GM21619 (cell line): ENCODE measurements at regions not wholly inside any gene's neighbourhood (a gene's known extent, or its start where the extent isn't known, plus 50 kb on each side); places are given as distances from the start of the nearest gene placed in this dataset.
"Not testable (repeated sequence)": the region's sequence is repeated elsewhere in the genome, so short reads cannot be mapped to it uniquely, and the experiment has no call there.

Experiments
- ATAC-seq: cut with Tn5 transposase; IDR thresholded peaks from one replicate; pipeline ENCODE4 v1.9.1; 2021; ENCODE audit not compliant: unreplicated experiment

DNA sequence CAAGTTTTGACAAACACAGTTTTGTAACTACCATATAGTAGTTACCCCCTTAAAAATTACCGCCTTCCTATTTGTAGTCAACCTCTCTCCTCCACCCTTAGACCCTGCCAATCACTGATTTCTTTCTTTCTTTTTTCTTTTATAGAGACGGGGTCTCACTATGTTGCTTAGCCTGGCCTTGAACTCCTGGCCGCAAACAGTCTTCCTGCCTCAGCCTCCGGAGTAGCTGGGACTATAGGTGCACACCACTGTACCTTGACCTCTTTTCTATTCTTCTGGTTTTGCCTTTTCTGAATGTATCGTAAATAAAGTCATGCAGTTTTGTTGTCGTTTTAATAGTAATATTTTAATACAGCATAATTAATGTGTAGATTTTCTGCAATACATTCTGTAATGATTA, 460.3 kb downstream of the EPM2A start:
- no peak for ATAC-seq

DNA sequence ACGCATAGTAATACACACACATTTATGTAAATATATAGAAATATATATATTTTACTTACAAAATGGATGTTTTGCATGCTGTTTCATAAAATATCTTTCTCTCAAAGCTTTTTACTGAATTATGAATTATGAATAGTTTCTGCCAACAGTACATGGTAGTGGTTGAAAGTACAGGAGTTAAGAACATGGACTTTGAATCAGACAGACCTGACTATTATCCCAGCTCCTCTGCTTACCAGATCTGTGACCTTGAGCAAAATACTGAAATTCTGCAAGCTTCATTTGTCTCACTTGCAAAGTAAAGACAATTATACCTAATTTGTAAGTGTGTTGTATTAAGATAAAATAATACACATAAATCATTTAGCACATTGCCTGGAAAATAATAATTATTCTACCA, 459.5 kb downstream of the EPM2A start:
- no peak for ATAC-seq

DNA sequence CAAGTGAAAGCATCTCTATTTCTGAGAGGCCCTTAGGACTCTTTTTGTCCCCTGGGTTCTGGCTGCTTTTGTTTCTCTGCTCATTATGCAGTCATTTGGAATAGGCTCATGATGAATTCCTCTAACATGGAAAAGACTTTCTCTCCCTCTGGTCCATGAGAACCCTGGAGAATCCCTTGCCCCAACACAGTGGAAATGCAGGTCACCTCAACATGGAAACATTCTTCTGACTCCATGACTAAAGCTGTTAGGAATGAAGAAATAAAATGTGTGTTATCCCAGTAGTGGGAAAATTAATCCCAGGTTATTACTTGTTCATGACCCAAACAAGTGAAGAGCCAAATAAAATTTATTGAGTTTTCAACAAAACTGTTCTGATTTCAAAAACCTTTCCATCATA, 458.6 kb downstream of the EPM2A start:
- no peak for ATAC-seq

DNA sequence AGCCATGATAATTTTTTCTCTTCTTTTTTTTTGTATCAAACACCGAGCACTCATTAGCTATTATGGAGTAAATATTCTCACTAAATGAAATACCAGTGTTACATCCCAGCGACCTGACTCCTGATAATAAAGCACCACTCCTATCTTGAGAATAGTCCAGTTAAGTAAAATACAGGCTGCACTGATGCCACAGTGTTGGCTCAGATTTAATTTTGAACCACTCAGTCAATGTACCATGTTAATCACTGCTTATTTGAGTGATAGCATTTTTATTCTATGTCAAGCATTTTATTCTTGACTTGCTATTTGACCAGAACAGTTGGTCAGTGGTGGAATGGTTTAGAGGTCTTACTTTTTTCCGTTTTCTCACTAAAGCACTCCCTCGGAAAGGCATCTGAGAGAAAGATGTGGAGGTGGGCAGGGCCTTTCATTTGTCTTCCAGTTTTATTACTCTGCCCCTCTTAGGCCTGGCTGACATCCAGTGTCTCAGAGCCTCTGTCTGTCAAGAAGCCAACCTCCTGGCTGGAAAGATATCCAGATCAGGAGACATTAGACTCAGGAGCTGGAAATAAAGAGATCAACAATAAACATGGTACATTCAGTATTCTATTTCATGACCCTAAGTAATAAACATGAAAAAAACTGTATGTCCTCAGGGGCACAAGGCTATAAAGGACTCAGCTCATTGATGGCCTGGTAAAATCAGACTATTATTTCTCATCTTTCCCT, 457.8 kb downstream of the EPM2A start:
- ATAC-seq, result no peak

DNA sequence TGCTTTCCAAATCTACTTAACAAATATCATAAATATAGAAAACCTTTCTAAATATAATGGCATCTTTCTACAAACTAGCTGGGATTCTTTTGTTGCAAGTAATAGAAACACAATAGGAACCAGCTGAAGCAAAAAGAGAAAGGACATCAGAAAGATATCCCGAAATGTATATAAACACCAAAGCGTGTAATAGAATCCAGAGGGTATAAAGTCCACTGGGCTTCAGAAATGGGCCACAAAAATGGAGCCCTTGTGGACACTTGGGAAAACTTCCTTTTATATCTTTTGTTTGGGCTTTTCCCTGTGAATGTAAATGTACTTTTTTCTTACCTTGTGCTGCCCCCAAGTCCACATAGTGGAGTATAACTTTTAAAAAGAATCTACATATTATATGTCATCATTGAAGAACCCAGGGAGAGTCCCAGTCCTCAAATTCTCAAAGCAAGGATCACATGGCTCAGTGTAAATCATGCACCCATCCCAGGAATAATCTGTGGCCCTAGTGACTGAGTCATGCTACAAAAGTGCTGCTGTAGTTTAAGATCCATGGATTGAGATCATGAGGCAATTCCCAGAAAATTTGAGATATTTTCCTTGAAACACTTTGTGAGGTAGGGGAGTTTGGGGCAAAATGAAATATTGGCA, 457.0 kb downstream of the EPM2A start:
- ATAC-seq, result no peak

DNA sequence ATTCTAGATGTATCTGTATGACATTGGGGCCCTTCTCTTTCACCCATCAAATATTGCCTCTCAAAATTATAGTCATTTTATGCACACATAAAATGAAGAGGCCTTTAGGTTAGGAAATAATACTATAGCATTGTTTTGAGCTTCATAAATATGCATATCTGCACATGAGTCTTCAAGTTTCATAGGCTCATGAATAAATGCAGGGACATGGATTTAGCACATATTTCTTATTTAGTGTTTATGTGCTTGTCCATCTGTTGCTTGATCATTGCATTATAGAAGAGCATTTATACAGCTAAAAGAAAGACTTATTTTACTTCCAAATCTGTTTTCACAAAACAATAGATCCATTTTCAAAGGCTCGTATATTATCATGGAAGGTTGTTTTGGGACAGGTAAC, 455.8 kb downstream of the EPM2A start:
- ATAC-seq, result no peak

DNA sequence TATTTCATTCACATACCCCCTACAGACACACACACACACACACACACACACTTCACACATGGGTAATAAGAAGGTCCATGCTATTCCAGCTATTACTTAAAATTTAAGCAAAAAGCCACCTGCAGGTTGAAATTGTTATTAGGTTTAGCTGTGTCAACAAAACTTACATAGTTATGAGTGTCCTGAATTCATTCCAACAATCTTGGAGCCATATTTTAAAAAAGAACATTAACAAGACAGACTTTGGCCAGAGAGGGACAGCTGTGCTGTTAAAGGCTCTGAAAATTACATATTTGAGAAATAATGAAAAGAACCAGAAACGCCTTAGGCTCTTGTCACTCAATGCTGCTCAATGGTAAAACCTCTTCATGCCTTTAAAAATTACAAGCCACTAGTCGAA, 455.3 kb downstream of the EPM2A start:
- ATAC-seq, result no peak

DNA sequence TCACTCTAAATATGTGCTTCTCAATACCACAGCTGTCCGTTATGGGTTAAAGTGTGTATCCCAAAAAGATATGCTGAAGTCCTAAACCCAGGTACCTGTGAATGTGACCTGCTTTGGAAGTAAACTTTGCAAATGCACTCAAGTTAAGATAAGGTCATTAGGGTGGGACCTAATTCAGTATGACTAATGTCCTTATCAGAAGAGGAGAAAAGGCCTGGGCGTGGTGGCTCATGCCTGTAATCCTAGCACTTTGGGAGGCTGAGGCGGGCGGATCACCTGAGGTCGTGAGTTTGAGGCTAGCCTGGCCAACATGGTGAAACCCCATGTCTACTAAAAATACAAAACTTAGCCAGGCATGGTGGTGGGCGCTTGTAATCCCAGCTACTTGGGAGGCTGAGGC, 452.1 kb downstream of the EPM2A start:
- ATAC-seq, result not testable (repeated sequence)

DNA sequence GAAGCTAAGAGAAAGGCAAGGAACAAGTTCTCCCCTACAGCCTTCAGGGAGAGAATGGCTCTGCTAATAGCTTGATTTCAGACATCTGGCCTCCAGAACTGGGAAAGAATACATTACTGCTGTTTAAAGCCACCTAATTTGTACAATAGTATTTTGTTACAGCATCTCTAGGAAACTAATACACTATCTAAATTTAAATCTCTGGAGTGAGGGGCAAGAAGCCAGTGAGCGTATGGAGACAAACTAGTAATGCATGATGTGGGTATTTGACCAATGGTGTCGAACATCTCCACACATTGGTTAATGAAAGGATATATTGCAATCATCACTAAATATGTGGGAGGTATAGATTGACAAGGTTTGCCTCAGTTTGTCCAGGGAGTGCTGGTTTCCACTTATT, 451.5 kb downstream of the EPM2A start:
- no peak for ATAC-seq

DNA sequence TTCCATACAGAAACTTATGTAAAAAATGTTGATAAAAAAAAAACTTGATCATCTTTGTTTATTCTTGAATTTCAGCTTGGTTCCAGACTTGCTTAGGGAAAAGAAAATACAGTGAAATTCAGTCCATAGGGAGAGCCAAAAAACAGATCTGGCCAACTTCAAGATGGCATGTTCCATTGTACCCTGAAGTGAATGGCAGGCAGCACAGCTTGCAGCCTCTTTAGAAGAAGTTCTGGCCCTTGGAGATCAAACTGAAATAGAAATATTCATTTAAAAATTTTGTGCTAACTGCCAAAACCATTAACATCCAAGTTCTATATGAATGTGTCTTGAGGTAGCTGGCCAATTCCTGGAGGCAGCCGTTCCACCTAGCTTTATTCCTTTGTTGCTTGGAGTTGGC, 448.4 kb downstream of the EPM2A start:
- no peak for ATAC-seq

DNA sequence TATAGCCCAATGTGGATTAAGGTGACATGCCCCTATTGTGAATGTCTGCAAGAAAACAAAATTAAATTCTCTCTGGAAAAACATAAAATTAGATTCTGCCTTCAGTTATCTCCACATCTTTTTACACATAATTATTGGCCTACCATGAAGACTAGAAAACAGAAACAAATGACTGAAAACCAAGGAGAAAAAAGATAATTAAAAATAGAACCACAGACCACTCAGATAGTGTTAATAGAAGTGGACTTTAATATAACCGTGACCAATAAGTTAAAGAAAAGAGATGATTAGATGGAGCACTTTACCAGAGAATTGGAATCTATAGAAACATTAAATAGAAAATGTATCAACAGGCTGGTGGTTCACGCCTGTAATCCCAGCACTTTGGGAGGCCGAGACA, 445.7 kb downstream of the EPM2A start:
- ATAC-seq, result no peak

DNA sequence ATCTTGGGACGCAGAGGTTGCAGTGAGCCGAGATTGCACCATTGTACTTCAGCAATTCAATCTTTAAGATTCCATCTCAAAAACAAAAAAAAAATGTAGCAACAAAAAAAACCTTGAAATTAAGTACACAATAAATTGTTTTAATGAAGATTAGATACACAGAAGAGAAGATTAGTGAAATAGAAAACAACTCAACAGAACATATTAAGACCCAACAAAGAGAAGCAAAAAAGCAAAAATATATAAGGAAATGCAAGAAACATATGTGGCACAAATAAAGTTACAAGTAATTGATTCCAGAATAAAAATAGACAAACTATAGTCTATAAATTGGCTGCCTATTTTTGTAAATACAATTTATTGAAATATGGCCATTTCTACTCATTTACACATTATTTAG, 445.2 kb downstream of the EPM2A start:
- ATAC-seq, result no peak

DNA sequence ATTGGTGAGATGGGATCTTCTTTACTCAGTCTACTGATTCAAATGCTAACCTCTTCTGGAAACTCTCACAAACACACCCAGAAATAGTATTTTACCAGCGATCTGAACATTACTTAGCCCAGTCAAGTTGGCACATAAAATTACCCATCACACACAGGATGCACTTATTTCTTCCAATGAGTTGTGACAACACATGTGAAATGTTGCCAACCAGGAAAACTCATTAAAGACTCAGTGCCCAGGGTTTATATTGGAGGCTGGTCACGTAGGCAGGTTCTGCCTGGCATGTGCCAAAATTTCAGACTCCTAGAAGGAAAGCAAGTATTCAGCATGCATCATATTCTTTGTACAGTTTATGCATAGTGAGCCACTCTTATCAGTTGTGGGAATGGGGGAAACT, 443.3 kb downstream of the EPM2A start:
- ATAC-seq, result no peak

DNA sequence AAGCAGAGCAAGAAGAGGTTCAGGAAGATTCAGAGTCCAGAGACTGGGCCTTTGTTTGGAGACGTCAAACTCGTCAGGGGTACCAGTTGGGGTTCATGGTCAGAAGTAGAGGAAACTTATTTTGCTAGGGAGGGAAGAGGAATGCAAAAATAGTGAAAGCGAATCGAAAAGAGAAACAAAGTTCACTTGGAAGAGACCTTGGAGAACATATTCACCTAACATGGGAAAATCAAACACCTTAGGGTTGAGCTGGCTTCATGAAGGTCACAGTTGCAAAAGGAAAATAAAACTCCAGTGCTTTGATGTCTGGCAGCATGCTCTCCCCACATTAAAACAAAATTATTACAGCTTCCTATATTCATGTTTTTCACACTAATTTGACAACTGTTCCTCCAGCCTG, 440.4 kb downstream of the EPM2A start:
- ATAC-seq, result no peak

DNA sequence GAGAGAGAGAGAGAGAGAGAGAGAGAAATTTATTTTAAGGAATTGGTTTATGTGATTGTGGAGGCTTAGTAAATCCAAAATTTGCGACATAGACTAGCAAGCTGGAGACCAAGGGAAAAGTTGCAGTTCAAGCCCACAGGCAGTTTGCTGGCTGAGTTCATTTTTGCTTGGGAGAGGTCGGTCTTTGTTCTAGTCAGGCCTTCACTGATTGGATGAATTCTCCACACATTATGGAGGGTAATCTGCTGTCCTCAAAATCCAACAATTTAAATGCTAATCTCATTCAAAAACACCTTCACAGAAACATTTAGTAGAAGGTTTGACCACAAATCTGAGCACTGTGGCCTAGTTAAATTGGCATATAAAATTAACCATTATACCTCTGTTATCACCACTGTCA, 439.6 kb downstream of the EPM2A start:
- no peak for ATAC-seq

DNA sequence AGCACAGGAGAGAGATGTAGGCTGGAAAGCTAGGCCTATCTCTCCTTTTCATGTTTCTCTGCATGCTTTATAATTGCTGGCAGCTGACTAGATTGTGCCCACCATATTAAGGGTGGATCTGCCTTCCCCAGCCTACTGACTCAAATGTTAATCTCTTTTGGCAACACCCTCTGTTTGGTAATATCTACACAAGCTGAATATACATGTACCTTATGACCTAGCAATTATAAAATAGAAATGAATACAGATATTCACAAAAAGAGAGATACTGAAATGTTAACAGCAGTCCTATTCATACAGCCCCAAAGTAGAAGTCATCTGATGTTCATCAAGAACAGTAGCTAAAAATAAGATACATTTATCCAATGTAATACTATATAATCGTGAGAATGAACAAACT, 429.6 kb downstream of the EPM2A start:
- ATAC-seq, result no peak

DNA sequence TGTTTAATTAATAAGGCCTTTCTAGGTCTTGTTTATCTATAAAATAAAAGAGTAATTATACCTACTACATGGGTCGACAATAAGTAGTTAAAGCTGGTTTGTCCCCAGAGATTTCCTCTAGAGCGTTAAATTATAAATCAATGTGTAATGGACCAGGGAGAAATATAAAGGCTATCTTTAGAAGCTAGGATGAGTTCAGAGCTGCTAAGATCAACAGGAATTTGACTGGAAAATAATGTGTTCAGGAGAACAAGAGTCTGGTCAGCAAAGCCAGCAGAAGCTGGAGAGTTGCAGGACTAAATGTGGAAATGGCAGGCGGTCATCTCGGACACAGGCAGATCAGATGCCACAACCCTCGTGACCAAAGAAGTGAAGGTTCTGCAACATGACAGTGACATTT, 428.8 kb downstream of the EPM2A start:
- no peak for ATAC-seq

DNA sequence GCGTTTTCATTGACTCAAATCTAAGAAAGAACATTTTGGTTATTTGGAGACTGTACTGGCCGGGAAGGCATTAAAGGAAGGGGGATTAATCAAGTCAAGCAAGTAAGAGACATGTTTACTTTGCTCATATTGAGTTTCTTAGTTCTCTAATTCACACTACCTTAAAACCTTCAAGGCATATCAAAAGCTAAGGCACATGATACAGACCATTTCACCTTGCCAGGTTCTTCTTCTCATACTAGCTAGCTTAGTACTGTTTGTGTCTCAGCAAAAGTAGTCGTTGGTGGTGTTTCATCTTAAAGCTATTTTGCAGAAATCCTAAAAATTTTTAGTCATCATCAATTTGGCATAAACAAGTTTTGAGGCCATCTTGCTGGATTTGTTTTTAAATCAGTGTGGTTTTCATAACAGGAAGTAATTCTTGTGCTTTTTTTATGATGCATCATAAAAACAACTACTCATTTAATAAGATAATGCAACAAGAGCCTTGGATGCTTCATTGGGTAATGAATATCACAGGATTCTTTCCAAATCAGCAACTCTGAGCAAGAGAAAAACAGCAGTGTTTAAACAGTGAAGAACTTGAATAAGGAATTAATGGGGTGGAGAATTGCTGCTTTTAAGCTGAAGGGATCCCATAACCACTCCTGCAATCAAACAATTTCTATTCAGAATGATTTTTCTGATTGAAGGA, 425.3 kb downstream of the EPM2A start:
- no peak for ATAC-seq

DNA sequence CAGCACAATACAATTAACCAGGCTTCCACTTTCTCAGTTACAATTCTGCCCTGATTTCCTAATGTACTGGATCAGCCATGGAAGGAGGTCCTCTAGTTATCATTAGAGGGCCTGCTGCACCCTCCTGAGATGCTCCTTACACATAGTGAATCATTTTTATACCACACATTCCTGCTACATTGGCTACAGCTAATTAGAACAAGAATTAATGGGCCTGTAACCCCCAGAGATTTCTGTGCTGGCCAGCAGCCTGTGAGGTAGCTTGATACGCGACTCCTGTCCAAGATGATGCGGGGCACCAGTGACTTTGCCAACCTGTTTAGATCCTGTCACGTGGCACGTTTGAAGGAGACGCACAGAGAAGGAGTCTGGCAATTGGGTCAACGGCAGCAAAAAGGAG, 422.8 kb downstream of the EPM2A start:
- ATAC-seq, result no peak

DNA sequence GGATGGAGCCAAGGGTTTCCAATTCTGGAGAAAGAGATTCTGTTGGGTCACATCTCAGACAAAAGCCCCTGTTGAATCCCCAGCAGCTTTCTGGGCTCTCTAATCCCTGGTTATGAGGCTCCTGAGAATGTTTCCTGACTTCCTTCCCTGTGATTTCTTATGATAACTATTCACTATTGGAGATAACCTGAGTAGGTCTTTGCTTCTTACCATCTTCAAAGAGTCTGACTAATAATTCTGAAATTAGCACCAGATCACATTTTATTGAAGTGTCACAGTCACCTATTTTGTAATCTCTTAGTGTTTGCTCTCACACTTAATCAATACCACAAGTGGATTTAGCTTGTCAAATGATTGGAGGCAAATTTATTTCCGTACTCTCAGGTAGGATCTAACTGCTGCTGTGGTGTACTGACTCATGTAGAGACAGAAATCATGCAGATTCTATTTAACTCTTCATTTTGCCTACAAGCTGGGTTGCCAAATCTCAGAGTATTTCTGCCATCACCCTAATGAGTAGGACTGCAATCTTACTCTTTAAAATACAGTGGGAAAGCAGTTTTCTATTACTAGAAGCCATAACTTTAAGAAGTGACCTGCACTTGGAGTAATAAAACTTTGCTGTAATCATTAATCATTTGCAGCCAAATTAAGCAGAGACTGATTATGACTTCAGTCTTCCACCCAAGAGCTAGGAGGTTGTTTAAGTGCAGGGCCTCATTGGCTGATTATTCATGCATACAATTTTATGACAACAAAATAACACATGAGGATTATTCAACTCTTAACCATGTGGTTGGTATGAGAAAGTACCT, 422.1 kb downstream of the EPM2A start:
- no peak for ATAC-seq

DNA sequence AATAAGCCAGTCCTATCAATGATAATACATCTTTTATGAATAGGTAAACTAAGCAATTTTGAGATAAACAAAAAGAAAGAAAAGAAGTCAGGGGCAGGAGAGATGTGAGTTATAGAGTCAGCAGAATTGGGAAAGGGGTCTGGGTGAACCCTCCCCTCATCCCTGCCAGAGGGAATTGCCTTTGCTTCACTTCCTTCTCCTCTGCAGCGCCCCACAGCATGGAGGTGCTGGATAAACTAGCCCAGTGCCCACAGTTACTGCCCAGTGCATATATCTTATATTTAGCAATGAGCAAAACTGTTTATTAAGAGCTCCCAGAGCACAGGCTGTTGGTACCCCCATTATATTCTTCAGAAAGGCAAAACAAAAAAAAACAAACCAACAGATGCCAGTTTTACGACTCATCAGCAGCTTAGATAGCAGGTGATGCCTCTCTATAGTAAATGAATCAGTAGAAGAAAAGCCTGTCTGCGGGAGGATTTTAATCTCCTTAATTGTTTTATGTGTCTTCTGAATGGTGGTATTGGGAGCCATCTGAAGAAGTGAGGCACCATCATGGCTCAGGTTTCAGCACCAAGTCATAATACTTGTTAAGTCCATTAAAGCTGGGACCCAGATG, 419.2 kb downstream of the EPM2A start:
- no peak for ATAC-seq
